ENCODE measurements at regions not wholly inside any gene's neighbourhood (a gene's known extent, or its start where the extent isn't known, plus 50 kb on each side); places are given as distances from the start of the nearest gene placed in this dataset.

DNA sequence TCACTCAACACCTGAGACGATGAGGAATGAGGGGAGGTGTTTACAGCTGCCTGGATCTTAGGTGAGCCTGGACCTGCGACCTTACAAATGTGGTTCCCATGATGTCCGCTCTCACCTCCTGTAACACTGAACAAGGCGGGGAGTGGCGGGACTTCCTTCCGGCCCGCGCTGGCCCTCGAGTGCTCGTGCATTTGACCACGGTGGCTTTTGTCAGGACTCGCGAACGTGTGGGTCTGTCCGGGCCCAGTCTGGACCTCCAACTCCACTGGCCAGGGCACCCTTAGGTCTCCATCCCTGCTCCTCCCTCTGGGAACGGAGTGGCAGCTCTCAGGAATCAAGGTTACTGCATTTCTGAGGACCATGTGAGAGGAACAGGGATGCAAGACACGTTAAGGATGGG lies 263.0 kb upstream of the SALL3 start:
- Mint-ChIP-seq H3K4me1 (no peaks in the 10 kb centered on the region), H3K27ac (no peak overlapping the region), H3K4me3 (no peak overlapping the region), H3K36me3 (ENCODE audit: low read depth) (peaks cover 2% of the 10 kb centered on the region), H3K27me3 (peaks cover 10% of the 10 kb centered on the region)
- H3K9me3 ChIP-seq (ENCODE audit: control insufficient read depth, low read length, poor library complexity, severe bottlenecking), result no peaks in the 10 kb centered on the region
- no peak for ATAC-seq
- DNase-seq, result no peak

DNA sequence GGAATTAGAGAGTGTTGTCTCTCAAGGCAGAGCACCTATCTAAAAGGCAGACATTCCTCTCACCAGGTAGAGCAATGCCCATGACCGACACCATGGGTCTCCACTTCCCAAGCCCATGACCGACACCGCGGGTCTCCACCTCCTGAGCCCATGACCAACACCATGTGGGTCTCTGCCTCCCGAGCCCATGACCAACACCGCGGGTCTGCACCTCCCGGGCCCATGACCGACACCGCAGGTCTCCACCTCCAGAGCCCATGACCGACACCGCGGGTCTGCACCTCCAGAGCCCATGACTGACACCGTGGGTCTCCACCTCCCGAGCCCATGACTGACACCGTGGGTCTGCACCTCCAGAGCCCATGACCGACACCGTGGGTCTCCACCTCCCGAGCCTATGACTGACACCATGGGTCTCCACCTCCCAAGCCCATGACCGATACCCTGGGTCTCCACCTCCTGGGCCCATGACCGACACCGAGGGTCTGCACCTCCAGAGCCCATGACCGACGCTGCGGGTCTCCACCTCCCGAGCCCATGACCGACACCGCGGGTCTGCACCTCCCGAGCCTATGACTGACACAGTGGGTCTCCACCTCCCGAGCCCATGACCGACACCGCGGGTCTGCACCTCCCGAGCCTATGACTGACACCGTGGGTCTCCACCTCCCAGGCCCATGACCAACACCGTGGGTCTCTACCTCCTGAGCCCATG lies 262.4 kb upstream of the SALL3 start:
- no peak for ATAC-seq
- H3K4me1 Mint-ChIP-seq, result no peaks in the 10 kb centered on the region
- H3K36me3 Mint-ChIP-seq (ENCODE audit: low read depth), result peaks cover 2% of the 10 kb centered on the region
- peaks cover 16% of the 10 kb centered on the region for H3K27me3 Mint-ChIP-seq
- no peak overlapping the region for H3K4me3 Mint-ChIP-seq
- no peak for DNase-seq
- H3K9me3 ChIP-seq (ENCODE audit: control insufficient read depth, low read length, poor library complexity, severe bottlenecking), result no peaks in the 10 kb centered on the region
- H3K27ac Mint-ChIP-seq, result no peak overlapping the region

DNA sequence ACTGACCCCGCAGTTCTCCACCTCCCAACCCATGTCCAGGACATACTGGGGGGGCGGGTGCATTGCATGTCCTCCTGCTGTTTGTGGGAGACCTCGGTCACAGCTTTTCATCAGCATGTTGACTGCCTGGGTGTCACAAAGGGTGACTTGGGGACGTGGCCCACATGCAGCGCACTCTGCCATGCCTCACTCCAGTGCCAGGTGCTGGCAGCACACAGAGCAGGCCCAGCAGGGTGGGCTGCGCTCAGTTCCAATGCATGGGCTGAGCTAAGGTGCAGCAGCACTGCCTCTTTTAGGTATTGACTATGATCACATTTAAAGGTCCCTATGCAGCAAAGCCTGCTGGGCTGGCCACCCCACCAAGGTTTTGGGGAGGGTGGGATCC lies 261.9 kb upstream of the SALL3 start:
- H3K9me3 ChIP-seq (ENCODE audit: control insufficient read depth, low read length, poor library complexity, severe bottlenecking), result no peaks in the 10 kb centered on the region
- no peak for ATAC-seq
- no peak overlapping the region for H3K4me3 Mint-ChIP-seq
- DNase-seq, result no peak
- no peak overlapping the region for H3K27ac Mint-ChIP-seq
- no peaks in the 10 kb centered on the region for H3K4me1 Mint-ChIP-seq
- peaks cover 2% of the 10 kb centered on the region for H3K36me3 Mint-ChIP-seq (ENCODE audit: low read depth)
- H3K27me3 Mint-ChIP-seq, result peaks cover 19% of the 10 kb centered on the region

DNA sequence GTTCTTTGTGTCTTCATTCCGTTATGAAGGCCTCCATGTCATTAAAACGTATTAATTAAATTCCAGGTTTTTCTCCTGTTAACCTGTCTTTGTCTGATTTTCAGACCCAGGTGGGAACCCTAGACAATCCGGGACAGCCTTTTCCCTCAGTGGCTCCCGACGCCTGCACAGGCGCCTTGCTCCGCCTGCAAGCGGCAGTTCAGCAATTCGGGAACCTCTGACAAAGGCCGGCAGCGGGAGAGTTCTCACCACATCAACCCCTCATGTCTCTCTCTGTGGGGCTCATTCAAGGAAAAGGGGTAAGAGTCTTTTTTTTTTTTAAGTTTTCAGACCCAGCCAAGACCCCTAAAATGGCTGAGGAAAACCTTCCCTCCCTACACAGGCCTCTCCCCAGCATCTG lies 259.8 kb upstream of the SALL3 start:
- Mint-ChIP-seq H3K36me3 (ENCODE audit: low read depth) (peaks cover 2% of the 10 kb centered on the region), H3K4me1 (no peaks in the 10 kb centered on the region), H3K27ac (no peak overlapping the region), H3K4me3 (no peak overlapping the region), H3K27me3 (peaks cover 26% of the 10 kb centered on the region)
- ATAC-seq (no peak), DNase-seq (no peak)
- H3K9me3 ChIP-seq (ENCODE audit: control insufficient read depth, low read length, poor library complexity, severe bottlenecking), result no peaks in the 10 kb centered on the region

DNA sequence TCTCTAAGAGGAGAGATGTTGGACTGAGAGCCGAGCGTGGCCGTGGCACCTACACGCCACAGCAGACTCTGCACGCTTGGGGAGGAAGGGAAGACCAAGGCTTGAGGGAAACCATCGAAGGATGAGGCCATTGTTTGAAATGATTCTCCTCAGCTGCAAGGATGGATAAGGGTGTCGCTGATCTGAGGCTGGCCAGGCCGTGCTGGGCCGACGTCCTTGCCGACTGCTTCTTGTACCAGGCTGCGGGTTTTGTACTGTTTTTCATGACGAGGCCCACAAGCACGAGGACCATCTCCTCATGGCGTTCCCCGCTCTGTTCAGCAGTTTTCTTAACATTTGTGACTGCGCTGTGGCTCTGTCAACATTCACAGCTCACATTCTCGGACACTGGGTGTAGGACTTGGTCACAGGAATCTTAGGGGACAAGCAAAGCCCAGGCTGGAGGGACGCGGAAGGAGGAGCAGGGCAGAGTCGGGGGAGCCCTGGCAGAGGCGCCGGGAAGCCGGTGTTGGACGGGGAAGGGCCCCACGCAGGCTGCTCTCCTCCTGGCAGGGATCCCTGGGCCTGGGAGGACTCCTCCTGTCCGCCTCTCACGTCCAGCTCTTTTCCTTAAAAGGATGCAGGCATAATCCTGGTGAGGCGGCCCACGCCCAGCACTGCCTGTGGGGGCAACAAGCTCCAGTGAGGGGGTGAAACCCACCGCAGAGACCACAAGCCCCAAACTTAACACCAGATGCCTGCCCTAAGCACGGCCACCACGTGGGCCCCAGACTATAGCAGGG lies 259.0 kb upstream of the SALL3 start:
- peaks cover 2% of the 10 kb centered on the region for H3K36me3 Mint-ChIP-seq (ENCODE audit: low read depth)
- no peaks in the 10 kb centered on the region for H3K4me1 Mint-ChIP-seq
- no peak overlapping the region for H3K4me3 Mint-ChIP-seq
- ATAC-seq, result no peak
- H3K27ac Mint-ChIP-seq, result no peak overlapping the region
- no peak for DNase-seq
- peaks cover 26% of the 10 kb centered on the region for H3K27me3 Mint-ChIP-seq
- H3K9me3 ChIP-seq (ENCODE audit: control insufficient read depth, low read length, poor library complexity, severe bottlenecking), result no peaks in the 10 kb centered on the region

DNA sequence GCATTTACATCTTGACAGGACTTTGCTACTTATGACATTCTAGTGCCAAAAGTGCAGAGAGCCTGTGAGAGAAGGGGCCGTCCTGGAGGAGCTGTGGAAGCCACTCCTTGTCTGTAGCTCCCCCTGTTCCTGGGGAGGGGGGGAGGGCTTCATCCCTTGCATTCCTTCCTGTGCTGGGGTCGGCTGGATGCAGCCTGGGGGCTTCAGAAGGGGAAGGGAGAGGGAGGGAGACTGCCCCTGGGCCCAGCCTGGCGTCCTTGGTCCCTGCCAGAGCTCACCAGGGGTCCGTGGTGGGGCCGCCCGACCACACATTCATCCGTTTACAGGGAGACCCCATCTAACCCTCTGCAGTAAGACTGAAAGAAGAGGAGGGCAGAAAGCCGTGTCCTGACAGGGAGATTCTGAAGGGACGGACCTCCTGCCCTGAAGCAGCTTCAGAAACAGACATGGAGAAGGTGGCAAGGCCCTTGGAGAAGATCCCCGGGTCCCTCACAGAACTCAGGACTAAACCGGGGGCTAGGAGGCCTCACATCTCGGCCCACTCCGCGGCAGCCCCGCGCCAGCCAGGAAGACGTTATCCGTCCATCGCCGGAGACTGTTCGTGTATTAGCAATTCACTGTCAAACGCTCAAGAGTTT lies 258.3 kb upstream of the SALL3 start:
- Mint-ChIP-seq H3K4me3 (no peak overlapping the region), H3K27ac (no peak overlapping the region), H3K36me3 (ENCODE audit: low read depth) (peaks cover 2% of the 10 kb centered on the region), H3K4me1 (no peaks in the 10 kb centered on the region), H3K27me3 (peaks cover 26% of the 10 kb centered on the region)
- DNase-seq (no peak), ATAC-seq (no peak)
- no peaks in the 10 kb centered on the region for H3K9me3 ChIP-seq (ENCODE audit: control insufficient read depth, low read length, poor library complexity, severe bottlenecking)

DNA sequence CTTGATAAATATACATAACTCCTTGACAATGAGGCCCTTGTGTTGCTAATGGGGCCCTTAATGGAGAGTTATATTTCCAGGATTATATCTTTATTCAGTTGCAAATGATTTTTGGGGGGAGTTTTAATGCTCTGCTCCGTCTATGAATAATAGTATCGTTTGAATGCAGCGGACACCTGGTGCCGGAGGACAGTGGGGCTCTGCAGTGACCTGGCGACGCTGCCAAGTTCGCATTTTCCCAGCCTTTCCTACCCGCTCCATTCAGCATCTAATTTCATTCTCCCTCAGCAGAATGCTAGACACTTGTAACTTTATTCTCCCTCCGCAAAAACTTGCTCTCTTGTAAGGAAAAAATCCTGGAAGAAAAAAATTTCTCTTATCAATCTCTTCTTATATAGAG lies 257.6 kb upstream of the SALL3 start:
- no peak for DNase-seq
- H3K9me3 ChIP-seq (ENCODE audit: control insufficient read depth, low read length, poor library complexity, severe bottlenecking), result no peaks in the 10 kb centered on the region
- Mint-ChIP-seq H3K36me3 (ENCODE audit: low read depth) (peaks cover 2% of the 10 kb centered on the region), H3K27me3 (peaks cover 26% of the 10 kb centered on the region), H3K27ac (no peak overlapping the region), H3K4me1 (no peaks in the 10 kb centered on the region), H3K4me3 (no peak overlapping the region)
- no peak for ATAC-seq

DNA sequence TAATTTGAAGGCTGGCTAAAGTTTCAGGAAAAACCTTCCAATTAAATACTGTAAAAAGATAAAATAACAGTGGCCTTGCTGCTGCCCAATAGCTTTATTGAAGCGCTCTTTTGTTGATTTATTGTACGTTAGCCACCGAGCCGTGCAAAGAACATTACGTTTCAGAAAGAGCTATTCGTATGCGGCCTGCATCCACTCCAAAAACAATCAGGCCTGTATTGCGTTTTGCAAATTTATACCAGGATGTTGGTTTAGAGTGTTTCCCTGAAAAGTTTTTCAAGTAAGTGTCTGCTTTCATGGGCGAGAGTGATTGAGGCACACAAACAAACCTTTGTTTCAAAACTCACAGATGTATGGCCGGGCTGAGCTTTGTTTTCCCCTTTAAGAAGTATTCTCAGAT lies 257.2 kb upstream of the SALL3 start:
- H3K27me3 Mint-ChIP-seq, result peaks cover 26% of the 10 kb centered on the region
- H3K27ac Mint-ChIP-seq, result no peak overlapping the region
- no peak for ATAC-seq
- no peaks in the 10 kb centered on the region for H3K4me1 Mint-ChIP-seq
- DNase-seq, result no peak
- no peak overlapping the region for H3K4me3 Mint-ChIP-seq
- H3K9me3 ChIP-seq (ENCODE audit: control insufficient read depth, low read length, poor library complexity, severe bottlenecking), result no peaks in the 10 kb centered on the region
- peaks cover 2% of the 10 kb centered on the region for H3K36me3 Mint-ChIP-seq (ENCODE audit: low read depth)

DNA sequence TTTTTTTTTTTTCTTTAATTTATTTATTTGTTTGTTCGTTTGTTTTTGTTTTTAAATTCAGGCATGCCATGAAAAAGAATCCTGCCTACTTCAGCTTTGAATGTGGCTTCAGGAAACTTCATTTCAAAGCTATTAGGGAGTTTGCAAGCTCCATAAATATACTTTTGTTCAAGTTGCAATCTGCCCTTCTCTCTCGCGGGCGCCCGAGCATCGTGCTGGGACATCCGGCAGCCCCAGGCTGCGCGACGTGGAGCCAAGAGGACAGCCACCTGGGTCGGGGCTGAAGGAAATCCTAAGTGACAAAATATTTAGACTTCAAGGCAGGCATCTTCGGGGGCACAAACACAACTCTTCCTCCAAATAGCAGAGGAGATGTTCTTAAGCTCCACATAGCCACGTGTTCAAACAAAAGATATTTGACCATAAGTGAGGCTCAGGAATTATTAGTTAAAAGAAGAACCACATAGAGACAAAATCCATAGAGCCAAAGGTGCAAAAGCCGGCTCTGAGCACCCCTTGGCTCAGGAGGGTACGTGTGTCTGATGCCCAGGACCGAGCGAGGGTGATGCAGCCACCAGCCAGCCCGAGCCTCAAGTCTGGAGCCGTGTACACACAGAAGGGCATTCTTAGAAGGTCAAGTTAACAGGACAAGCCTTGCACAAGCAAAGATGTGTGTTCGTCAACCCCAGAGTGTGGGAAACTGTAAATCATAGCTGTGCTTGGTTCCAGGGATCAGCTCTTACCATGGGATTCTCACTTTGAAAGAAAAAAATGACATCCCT lies 256.5 kb upstream of the SALL3 start:
- no peak overlapping the region for H3K4me3 Mint-ChIP-seq

DNA sequence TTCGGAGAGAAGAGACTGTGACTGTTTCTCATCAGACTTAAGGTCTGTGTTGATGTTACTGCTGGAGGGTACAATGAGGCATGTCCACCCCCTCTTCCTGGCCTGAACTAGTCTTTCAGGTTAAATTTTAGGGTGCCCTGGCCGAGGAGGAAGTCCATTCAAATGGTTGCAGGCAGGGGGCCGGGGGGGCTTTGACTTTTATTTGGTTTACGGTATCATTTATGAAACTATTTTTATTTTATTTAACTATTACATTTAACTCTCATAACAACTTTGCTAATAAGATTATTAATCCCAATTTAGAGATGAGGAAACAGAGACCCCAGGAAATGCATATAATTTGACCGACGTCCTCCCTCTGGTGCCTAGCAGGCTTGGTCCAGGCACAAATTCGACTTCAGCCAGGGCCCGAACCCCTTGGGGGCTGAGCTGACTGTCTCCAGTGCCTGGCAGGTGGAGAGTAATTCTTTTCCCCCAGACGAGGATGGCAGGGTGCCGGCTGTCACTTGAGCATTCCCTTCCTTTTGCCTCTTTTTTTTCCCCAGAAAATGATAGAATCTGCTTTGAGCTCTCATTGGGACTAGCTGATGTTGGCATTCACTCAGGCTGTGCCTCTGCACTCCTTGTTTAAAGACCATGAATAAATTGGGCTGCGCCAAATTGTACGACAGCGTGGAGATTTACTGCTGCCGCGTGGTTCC lies 255.3 kb upstream of the SALL3 start:
- no peak overlapping the region for H3K27ac Mint-ChIP-seq
- H3K4me3 Mint-ChIP-seq, result peak overlapping the region; percentile 12
- H3K36me3 Mint-ChIP-seq (ENCODE audit: low read depth), result peaks cover 2% of the 10 kb centered on the region
- DNase-seq (no peak), ATAC-seq (no peak)
- no peaks in the 10 kb centered on the region for H3K9me3 ChIP-seq (ENCODE audit: control insufficient read depth, low read length, poor library complexity, severe bottlenecking)
- H3K4me1 Mint-ChIP-seq, result no peaks in the 10 kb centered on the region
- H3K27me3 Mint-ChIP-seq, result peaks cover 26% of the 10 kb centered on the region

More for the DNA sequence above, 256.5 kb upstream of the SALL3 start:
- ATAC-seq (no peak), DNase-seq (no peak)
- H3K4me1 Mint-ChIP-seq, result no peaks in the 10 kb centered on the region
- peaks cover 2% of the 10 kb centered on the region for H3K36me3 Mint-ChIP-seq (ENCODE audit: low read depth)
- no peak overlapping the region for H3K27ac Mint-ChIP-seq
- peaks cover 26% of the 10 kb centered on the region for H3K27me3 Mint-ChIP-seq
- H3K9me3 ChIP-seq (ENCODE audit: control insufficient read depth, low read length, poor library complexity, severe bottlenecking), result no peaks in the 10 kb centered on the region

DNA sequence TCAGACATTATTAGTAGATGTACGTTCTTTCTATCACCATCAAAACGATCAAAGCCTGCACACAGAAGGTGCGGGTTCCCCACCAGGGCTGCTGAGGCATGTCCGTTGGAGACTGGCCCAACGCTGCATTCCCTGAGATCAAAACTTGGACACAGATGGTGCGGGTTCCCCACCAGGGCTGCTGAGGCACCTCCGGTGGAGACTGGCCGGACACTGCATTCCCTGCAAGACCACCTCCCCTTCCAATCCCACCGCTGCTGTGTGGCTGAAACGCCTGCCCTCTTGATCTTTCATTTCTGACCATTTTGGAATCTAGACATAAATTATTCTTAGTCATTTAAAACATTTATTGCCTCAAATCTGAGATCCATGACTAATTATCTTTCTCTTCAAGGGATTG lies 254.2 kb upstream of the SALL3 start:
- no peak overlapping the region for H3K4me3 Mint-ChIP-seq
- DNase-seq, result no peak
- H3K4me1 Mint-ChIP-seq, result no peaks in the 10 kb centered on the region
- H3K36me3 Mint-ChIP-seq (ENCODE audit: low read depth), result no peaks in the 10 kb centered on the region
- no peak for ATAC-seq
- no peak overlapping the region for H3K27ac Mint-ChIP-seq
- H3K9me3 ChIP-seq (ENCODE audit: control insufficient read depth, low read length, poor library complexity, severe bottlenecking), result no peaks in the 10 kb centered on the region
- peaks cover 26% of the 10 kb centered on the region for H3K27me3 Mint-ChIP-seq

DNA sequence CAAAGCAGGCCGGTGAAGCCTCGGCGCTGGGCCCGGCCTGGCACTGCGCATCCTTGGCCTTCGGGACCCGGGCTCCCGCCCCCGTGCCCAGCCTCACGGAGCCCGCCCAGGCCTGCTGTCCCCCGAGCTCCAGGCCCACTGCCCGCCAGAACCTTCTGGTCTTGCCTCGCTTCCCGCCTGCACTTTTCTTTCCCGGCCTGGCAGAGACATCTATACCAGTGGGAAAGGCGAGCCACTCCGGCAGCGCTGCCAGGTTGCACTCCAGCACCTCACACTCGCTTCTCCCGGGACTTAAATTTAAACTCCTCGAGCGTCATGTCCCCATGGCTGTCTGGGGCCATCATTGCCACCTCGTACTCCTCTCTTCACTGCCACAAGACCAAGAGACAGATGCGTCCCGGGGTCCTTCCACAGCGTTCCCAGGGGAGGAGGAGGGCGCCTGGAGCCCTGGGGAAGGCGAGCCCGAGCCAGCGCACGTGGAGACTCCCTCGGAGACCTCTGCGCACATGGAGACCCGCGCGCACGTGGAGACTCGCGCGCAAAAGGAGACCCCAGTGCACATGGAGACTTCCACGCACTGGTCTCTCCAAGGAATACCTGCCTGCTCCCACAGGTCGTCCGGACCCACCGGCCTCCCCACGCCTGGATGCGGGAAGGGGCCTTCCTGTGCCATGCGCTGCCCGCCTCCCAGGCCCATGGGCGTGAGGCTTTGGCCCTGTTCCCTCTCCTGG lies 253.1 kb upstream of the SALL3 start:
- no peak for DNase-seq
- Mint-ChIP-seq H3K27me3 (peaks cover 23% of the 10 kb centered on the region), H3K4me3 (no peak overlapping the region), H3K27ac (no peak overlapping the region), H3K36me3 (ENCODE audit: low read depth) (no peaks in the 10 kb centered on the region), H3K4me1 (no peaks in the 10 kb centered on the region)
- H3K9me3 ChIP-seq (ENCODE audit: control insufficient read depth, low read length, poor library complexity, severe bottlenecking), result no peaks in the 10 kb centered on the region
- no peak for ATAC-seq

Measured in T-helper 17 cell (primary cell).